Esophagus squamous epithelium (tissue), 5 donors: ENCODE measurements at regions not wholly inside any gene's neighbourhood (a gene's known extent, or its start where the extent isn't known, plus 50 kb on each side); places are given as distances from the start of the nearest gene placed in this dataset.

Experiments
- DNase-seq: peaks from one replicate; lab custom pipeline; 2025; lab: John Stamatoyannopoulos, UW
- H3K27ac ChIP-seq, 4 donors: fragments of 200-600 bp; sonication (generic); one replicate each; pipeline ENCODE4 v1.5.1; 2016 to 2019; ENCODE audit warnings: mild to moderate bottlenecking in 1 of 4
- H3K27me3 ChIP-seq, 4 donors: fragments of 200-600 bp; sonication (generic); 1 replicate in 3 of 4; 2 replicates in 1 of 4; pipeline versions ENCODE4 v1.5.1 to v1.6.0; 2017 to 2021; ENCODE audit warnings: antibody characterized with exemption in 1 of 4
- H3K36me3 ChIP-seq, 3 donors: fragments of 200-600 bp; sonication (generic); one replicate each; pipeline ENCODE4 v1.5.1; 2016 to 2019
- H3K4me1 ChIP-seq, 3 donors: fragments of 200-600 bp; sonication (generic); one replicate each; pipeline ENCODE4 v1.5.1; 2017 to 2019
- H3K4me3 ChIP-seq, 4 donors: fragments of 200-600 bp; sonication (generic); 1 replicate in 3 of 4; 2 replicates in 1 of 4; pipeline ENCODE4 v1.5.1; 2016 to 2019; ENCODE audit warnings: mild to moderate bottlenecking in 2 of 4, moderate library complexity in 1 of 4
- H3K9me3 ChIP-seq, 3 donors: fragments of 200-600 bp; sonication (generic); one replicate each; pipeline ENCODE4 v1.5.1; 2016 to 2019
- CTCF ChIP-seq, 6 experiments: fragments of 450-650 bp in 4 of 6; fragments of 200-600 bp in 2 of 6; sonication (generic) in 2 of 6; IDR thresholded peaks; one replicate each; pipeline ENCODE4 v1.5.1; 2016 to 2019; ENCODE audit warnings: antibody characterized with exemption in 6 of 6, mild to moderate bottlenecking in 4 of 6, moderate library complexity in 4 of 6
- POLR2A ChIP-seq, 4 donors: fragments of 450-650 bp; IDR thresholded peaks; one replicate each; pipeline ENCODE4 v1.6.1; 2017; ENCODE audit warnings: antibody characterized with exemption in 4 of 4, mild to moderate bottlenecking in 4 of 4, moderate library complexity in 3 of 4
- WGBS, 2 donors: methylation state at CpG; one replicate each; pipeline ENCODE4 v1.1.5; 2018; 5-methylcytosine and 5-hydroxymethylcytosine counted together
- intact Hi-C: fragments of 100-400 bp; cut with DNase I; formaldehyde crosslinking; loops from one replicate; pipeline ENCODE4 v1.15.0; 2022
- donor health status: DM: yes; HTN: yes; CAD: no.

GRCh38 chr9:80208696-80209095 is 636.9 kb downstream of the TLE4 start:
- Histone ChIP-seq H3K4me1 (no peaks in the 10 kb centered on the region), H3K4me3 (no peak overlapping the region), H3K27ac (no peak overlapping the region), H3K36me3 (no peaks in the 10 kb centered on the region), H3K9me3 (no peaks in the 10 kb centered on the region), H3K27me3 (no peaks in the 10 kb centered on the region)
- TF ChIP-seq POLR2A (IDR thresholded peaks at IDR 0.05) (no peak), CTCF (IDR thresholded peaks at IDR 0.05) (no peak)
- no peak for DNase-seq
- intact Hi-C loops = no loop called here

- no peaks in the 10 kb centered on the region for H3K9me3 ChIP-seq
- no peak overlapping the region for H3K4me3 ChIP-seq
- DNase-seq = no peak
- 63 to 69% methylated on average over 2 of the region's 2 CpGs for WGBS, 2 donors
- intact Hi-C loops = no loop called here
- H3K27me3 ChIP-seq = no peaks in the 10 kb centered on the region
- no peak for TF ChIP-seq POLR2A (IDR thresholded peaks at IDR 0.05)
- no peak for TF ChIP-seq CTCF (IDR thresholded peaks at IDR 0.05)
- no peaks in the 10 kb centered on the region for H3K4me1 ChIP-seq
- no peaks in the 10 kb centered on the region for H3K36me3 ChIP-seq
- H3K27ac ChIP-seq = no peak overlapping the region
Measured at GRCh38 chr9:80204054-80204453, 632.3 kb downstream of the TLE4 start.

GRCh38 chr9:80197661-80198060 is 625.9 kb downstream of the TLE4 start:
- Histone ChIP-seq H3K27ac (no peak overlapping the region), H3K36me3 (no peaks in the 10 kb centered on the region), H3K4me1 (no peaks in the 10 kb centered on the region), H3K27me3 (no peaks in the 10 kb centered on the region), H3K9me3 (no peaks in the 10 kb centered on the region), H3K4me3 (no peak overlapping the region)
- WGBS, 2 donors = 52 to 53% methylated on average over 1 of the region's 1 CpG
- TF ChIP-seq CTCF (IDR thresholded peaks at IDR 0.05) (no peak), POLR2A (IDR thresholded peaks at IDR 0.05) (no peak)
- no peak for DNase-seq
- intact Hi-C loops = no loop called here

- intact Hi-C loops = no loop called here
Measured at GRCh38 chr9:80191108-80191507, 619.3 kb downstream of the TLE4 start.

GRCh38 chr9:80188579-80188978 is 616.8 kb downstream of the TLE4 start:
- Histone ChIP-seq H3K36me3 (no peaks in the 10 kb centered on the region), H3K4me1 (no peaks in the 10 kb centered on the region), H3K27me3 (no peaks in the 10 kb centered on the region), H3K4me3 (no peak overlapping the region), H3K27ac (no peak overlapping the region), H3K9me3 (no peaks in the 10 kb centered on the region)
- no peak for DNase-seq
- intact Hi-C loops = no loop called here
- 60 to 89% methylated on average over 4 of the region's 4 CpGs for WGBS, 2 donors
- TF ChIP-seq POLR2A (IDR thresholded peaks at IDR 0.05) (no peak), CTCF (IDR thresholded peaks at IDR 0.05) (no peak)

More at GRCh38 chr9:80191108-80191507, 619.3 kb downstream of the TLE4 start:
- TF ChIP-seq CTCF (IDR thresholded peaks at IDR 0.05) (no peak), POLR2A (IDR thresholded peaks at IDR 0.05) (no peak)
- no peak for DNase-seq
- Histone ChIP-seq H3K27ac (no peak overlapping the region), H3K36me3 (no peaks in the 10 kb centered on the region), H3K27me3 (no peaks in the 10 kb centered on the region), H3K9me3 (no peaks in the 10 kb centered on the region), H3K4me3 (no peak overlapping the region), H3K4me1 (no peaks in the 10 kb centered on the region)
